Tibial nerve (tissue), 4 donors: ENCODE measurements at regions not wholly inside any gene's neighbourhood (a gene's known extent, or its start where the extent isn't known, plus 50 kb on each side); places are given as distances from the start of the nearest gene placed in this dataset.

ENCODE experiments used
- CTCF ChIP-seq, 5 experiments: fragments of 200-600 bp in 3 of 5; fragments of 450-650 bp in 2 of 5; sonication (generic) in 3 of 5; IDR thresholded peaks; one replicate each; pipeline ENCODE4 v1.5.1; 2016 to 2019; ENCODE audit warnings: antibody characterized with exemption in 5 of 5, mild to moderate bottlenecking in 3 of 5, moderate library complexity in 2 of 5
- EP300 ChIP-seq, 2 donors: sonication (generic); formaldehyde crosslinking; IDR thresholded peaks; one replicate each; pipeline ENCODE4 v1.6.1; 2017; ENCODE audit warnings: antibody characterized with exemption in 2 of 2, mild to moderate bottlenecking in 1 of 2
- POLR2A ChIP-seq, 2 donors: fragments of 450-650 bp; IDR thresholded peaks; one replicate each; pipeline ENCODE4 v1.6.1; 2017; ENCODE audit warnings: antibody characterized with exemption in 2 of 2, mild to moderate bottlenecking in 2 of 2, moderate library complexity in 2 of 2

GRCh38 chrX:67346667-67347066 is 197.2 kb upstream of the AR start:
- TF ChIP-seq CTCF (IDR thresholded peaks at IDR 0.05) (no peak), POLR2A (IDR thresholded peaks at IDR 0.05) (no peak), EP300 (IDR thresholded peaks at IDR 0.05) (no peak)
